ENCODE measurements at regions not wholly inside any gene's neighbourhood (a gene's known extent, or its start where the extent isn't known, plus 50 kb on each side); places are given as distances from the start of the nearest gene placed in this dataset.
A peak's percentile ranks its signal among the peaks of the same experiment; 100 is the strongest.

GRCh38 chr1:70866542-70867264 lies 180.9 kb downstream of the PTGER3 start:
- Histone ChIP-seq H3K18ac (ENCODE audit: insufficient read length, low read depth, low read length) (no peak overlapping the region), H3K56ac (ENCODE audit: insufficient read length, low read depth, low read length) (no peak overlapping the region), H3K79me2 (ENCODE audit: insufficient read depth, low read length) (no peaks in the 10 kb centered on the region), H3K23ac (ENCODE audit: insufficient read length, low read depth, low read length) (no peak overlapping the region), H3K4me1 (ENCODE audit: insufficient read depth, low read length) (no peaks in the 10 kb centered on the region), H2BK5ac (ENCODE audit: insufficient read length, low read length) (no peak overlapping the region), H4K91ac (ENCODE audit: insufficient read length, low read depth, low read length) (no peak overlapping the region), H4K5ac (ENCODE audit: insufficient read length, low read depth, low read length) (no peak overlapping the region), H2BK120ac (ENCODE audit: low read depth, low read length, poor library complexity, severe bottlenecking) (no peak overlapping the region), H2AFZ (ENCODE audit: low read length) (no peak overlapping the region), H2BK12ac (ENCODE audit: insufficient read length, low read depth, low read length) (no peak overlapping the region), H2BK15ac (ENCODE audit: low read depth, low read length) (no peak overlapping the region), H3K79me1 (ENCODE audit: insufficient read depth, low read depth, low read length, poor library complexity, severe bottlenecking) (no peaks in the 10 kb centered on the region), H3K14ac (ENCODE audit: insufficient read depth, low read length) (no peak overlapping the region), H3K4ac (ENCODE audit: low read depth, low read length) (no peak overlapping the region), H2AK5ac (ENCODE audit: insufficient read length, low read length) (no peak overlapping the region), H3K9me3 (ENCODE audit: control insufficient read depth, low read depth, low read length) (no peaks in the 10 kb centered on the region), H3K4me2 (ENCODE audit: insufficient read depth, insufficient read length, low read length) (no peak overlapping the region), H2BK20ac (ENCODE audit: low read depth, low read length, poor library complexity, severe bottlenecking) (no peak overlapping the region), H4K8ac (replicated peaks; ENCODE audit: insufficient read length, low read depth, low read length) (no peak overlapping the region), H3T11ph (ENCODE audit: low read length) (no peak overlapping the region), H3K23me2 (ENCODE audit: insufficient read length, low read depth, low read length, poor library complexity, severe bottlenecking) (no peaks in the 10 kb centered on the region), H3K27ac (ENCODE audit: insufficient read length, low read depth, low read length) (no peak overlapping the region), H3K9ac (ENCODE audit: extremely low read depth, insufficient read length, low read length) (no peak overlapping the region), H3K27me3 (ENCODE audit: insufficient read depth, low read length) (no peaks in the 10 kb centered on the region), H4K20me1 (ENCODE audit: control insufficient read depth, insufficient read depth, insufficient read length) (no peaks in the 10 kb centered on the region)
- H3K36me3 Mint-ChIP-seq (ENCODE audit: insufficient read depth in 1 of 3, low read depth in 3 of 3) = no peaks in the 10 kb centered on the region
- WGBS (ENCODE audit: extremely low coverage, insufficient read length, low lambda C conversion rate) = no CpG with 5 or more reads among the region's 4 CpGs
- peak; percentile 35; the same call in 1 of the 3 replicates for TF ChIP-seq CTCF (conservative IDR thresholded peaks at IDR 0.05)
- no peaks in the 10 kb centered on the region; the same call in 1 of the 2 replicates for H3K27me3 Mint-ChIP-seq (ENCODE audit: low read depth)
- peaks cover 0 to 4% of the 10 kb centered on the region in 2 experiments; a peak in 1 of 4 replicates for H3K4me1 Mint-ChIP-seq
- H3K4me3 Mint-ChIP-seq = no peak overlapping the region; a peak in 1 of 5 replicates
- no peak for DNase-seq
- H3K9me3 Mint-ChIP-seq = no peaks in the 10 kb centered on the region; a peak in 3 of 5 replicates
- H3K27ac Mint-ChIP-seq = peak overlapping the region in 1 of 3 experiments; percentile 2; a peak in 1 of 7 replicates

Measured in H9 (cell line).